Activated CD4-positive, alpha-beta memory T cell treated with anti-CD3 and anti-CD28 coated beads, Interleukin-2, amount 10 ng/mL, durations not matched to agents 7 days and 5 days (primary cell): ENCODE measurements at regions not wholly inside any gene's neighbourhood (a gene's known extent, or its start where the extent isn't known, plus 50 kb on each side); places are given as distances from the start of the nearest gene placed in this dataset.

Experiments
- CTCF ChIA-PET: fragments of 350-600 bp; sonication (Branson Sonifier 250); formaldehyde crosslinking; loops from one replicate; lab custom pipeline; 2021; ENCODE audit warnings: antibody characterized with exemption, inconsistent platforms; lab: Charles Lee
- POLR2A ChIA-PET: fragments of 350-600 bp; sonication (Branson Sonifier 250); formaldehyde crosslinking; loops from one replicate; lab custom pipeline; 2021; ENCODE audit warnings: antibody characterized with exemption; lab: Charles Lee
- DNase-seq: peaks from one replicate; pipeline ENCODE4 v3.0.0-alpha.2; 2020
- H3K27ac Mint-ChIP-seq: one replicate; pipeline ENCODE4 v1.8.0; 2021; ENCODE audit warnings: mild to moderate bottlenecking, mixed read lengths
- H3K27me3 Mint-ChIP-seq: one replicate; pipeline ENCODE4 v1.8.0; 2021; ENCODE audit warnings: mixed read lengths
- H3K36me3 Mint-ChIP-seq: one replicate; pipeline ENCODE4 v1.8.0; 2021; ENCODE audit warnings: low read depth, mixed read lengths
- H3K4me1 Mint-ChIP-seq: one replicate; pipeline ENCODE4 v1.8.0; 2021; ENCODE audit warnings: mixed read lengths
- H3K4me3 Mint-ChIP-seq: one replicate; pipeline ENCODE4 v1.8.0; 2021; ENCODE audit warnings: mild to moderate bottlenecking, mixed read lengths
- H3K9me3 Mint-ChIP-seq: one replicate; pipeline ENCODE4 v1.8.0; 2021; ENCODE audit warnings: mixed read lengths

DNA sequence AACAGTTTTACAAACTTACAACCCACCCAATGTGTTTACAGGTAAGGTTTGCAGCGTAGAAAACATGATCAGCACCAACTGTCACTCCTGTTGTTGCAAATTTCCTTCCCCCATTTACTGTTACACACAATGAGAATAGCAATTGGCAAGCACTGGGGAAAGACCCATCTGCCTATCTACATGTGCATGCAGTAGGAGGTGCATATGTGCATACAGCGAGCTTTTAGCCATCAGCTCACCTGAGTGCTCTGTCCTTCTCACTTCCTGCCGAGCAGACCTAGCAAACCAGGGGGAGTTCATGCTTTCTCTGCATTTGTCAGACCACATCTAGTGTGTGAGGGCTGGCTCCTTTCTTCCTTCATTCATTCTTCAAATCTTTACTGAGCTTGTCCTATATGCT, 49.9 kb upstream of the ARL4C start:
- Mint-ChIP-seq H3K27me3 (peaks cover 35% of the 10 kb centered on the region), H3K27ac (no peak overlapping the region), H3K4me1 (peaks cover 10% of the 10 kb centered on the region), H3K9me3 (no peaks in the 10 kb centered on the region), H3K4me3 (no peak overlapping the region), H3K36me3 (no peaks in the 10 kb centered on the region)
- CTCF ChIA-PET = interaction anchor here (1.6 to 3.8 kb wide), 3 partner anchors 11 to 445 kb away, joined by 3 to 26 read pairs (median 4); no protein-coding TSS in a partner anchor
- POLR2A ChIA-PET = no interaction called here
- no peak for DNase-seq
